ENCODE measurements at regions not wholly inside any gene's neighbourhood (a gene's known extent, or its start where the extent isn't known, plus 50 kb on each side); places are given as distances from the start of the nearest gene placed in this dataset.

GRCh38 chr9:103471241-103471640 is 476.1 kb downstream of the CYLC2 start:
- Histone ChIP-seq H3K36me3 (ENCODE audit: insufficient read depth) (0 out of 2 replicates have a peak, but pooled peaks cover 3% of the 10 kb centered on the region), H3K4me1 (ENCODE audit: insufficient read depth) (no peaks in the 10 kb centered on the region), H3F3A (replicated peaks; ENCODE audit: low read depth) (no peaks in the 10 kb centered on the region), H3K4me3 (no peak overlapping the region), H3K79me2 (replicated peaks; ENCODE audit: insufficient read depth) (no peaks in the 10 kb centered on the region), H3K9me2 (ENCODE audit: insufficient read depth) (no peaks in the 10 kb centered on the region), H3K27ac (ENCODE audit: low read depth) (no peak overlapping the region), H2AFZ (no peak overlapping the region), H3K4me2 (no peak overlapping the region), H4K20me1 (replicated peaks; ENCODE audit: insufficient read depth) (no peaks in the 10 kb centered on the region), H3K27me3 (ENCODE audit: insufficient read depth) (no peaks in the 10 kb centered on the region)
- no peak for TF ChIP-seq ETS1 (IDR thresholded peaks at IDR 0.05)
- no peak for TF ChIP-seq EZH2 (IDR thresholded peaks at IDR 0.05; ENCODE audit: low read depth, unreplicated experiment)
- no peak for TF ChIP-seq NANOG (IDR thresholded peaks at IDR 0.05; ENCODE audit: borderline replicate concordance)
- no peak for TF ChIP-seq STAT1 (IDR thresholded peaks at IDR 0.05; ENCODE audit: unreplicated experiment)
- TF ChIP-seq CTCF (conservative IDR thresholded peaks at IDR 0.05; ENCODE audit: low read depth in 2 of 2): no peak
- TF ChIP-seq POLR2AphosphoS5 (IDR thresholded peaks at IDR 0.05; ENCODE audit: low read depth): no peak
- TF ChIP-seq JUNB (IDR thresholded peaks at IDR 0.05; ENCODE audit: unreplicated experiment): no peak
- TF ChIP-seq ZNF462 (CRISPR knock-in tag; IDR thresholded peaks at IDR 0.05): no peak
- TF ChIP-seq EZH2phosphoT487 (IDR thresholded peaks at IDR 0.05; ENCODE audit: unreplicated experiment): no peak
- no peak for TF ChIP-seq ZNF114 (CRISPR knock-in tag; IDR thresholded peaks at IDR 0.05)
- TF ChIP-seq ZNF331 (CRISPR knock-in tag; IDR thresholded peaks at IDR 0.05; ENCODE audit: low read depth): no peak
- no peak for TF ChIP-seq CREB1 (CRISPR knock-in tag; IDR thresholded peaks at IDR 0.05; ENCODE audit: low read depth)
- TF ChIP-seq REST (IDR thresholded peaks at IDR 0.05; ENCODE audit: unreplicated experiment): no peak
- Mint-ChIP-seq H3K4me3 (no peak overlapping the region), H3K27me3 (ENCODE audit: insufficient read depth, low read depth, poor library complexity) (peaks cover 1% of the 10 kb centered on the region), H3K36me3 (ENCODE audit: low read depth) (peaks cover 56% of the 10 kb centered on the region), H3K27ac (no peak overlapping the region), H3K4me1 (no peaks in the 10 kb centered on the region), H3K9me3 (peaks cover 99% of the 10 kb centered on the region)
- DNase-seq (ENCODE audit: low spot score) (no peak), ATAC-seq (no peak)
